Psoas muscle (tissue), 7 donors: ENCODE measurements at regions not wholly inside any gene's neighbourhood (a gene's known extent, or its start where the extent isn't known, plus 50 kb on each side); places are given as distances from the start of the nearest gene placed in this dataset.

Experiments used
- ATAC-seq, 4 donors: fragments of 200-7000 bp; cut with Tn5 transposase; one replicate each; pipeline ENCODE4 v1.9.1; 2020; ENCODE audit warnings: moderate library complexity in 3 of 4, mild to moderate bottlenecking in 2 of 4
- DNase-seq, 2 donors: peaks; one replicate each; pipeline ENCODE4 v3.0.0-alpha.2; 2020
- H3K27ac ChIP-seq: fragments of 200-600 bp; one replicate; pipeline ENCODE4 v1.8.0; 2022
- H3K27me3 ChIP-seq, 3 donors: fragments of 200-600 bp in 1 of 3; one replicate each; pipeline versions ENCODE4 v1.6.1 to v1.8.0; 2013 to 2022; ENCODE audit warnings: low read length in 2 of 3, mild to moderate bottlenecking in 2 of 3, moderate library complexity in 1 of 3; ENCODE audit not compliant: insufficient read depth in 3 of 3
- H3K36me3 ChIP-seq, 2 donors: fragments of 200-600 bp in 1 of 2; one replicate each; pipeline versions ENCODE4 v1.6.1 to v1.8.0; 2013 to 2022; ENCODE audit warnings: low read depth in 1 of 2, mild to moderate bottlenecking in 1 of 2, moderate library complexity in 1 of 2; ENCODE audit not compliant: insufficient read depth in 1 of 2
- H3K4me1 ChIP-seq: fragments of 200-600 bp; one replicate; pipeline ENCODE4 v1.8.0; 2022
- H3K4me3 ChIP-seq: fragments of 200-600 bp; one replicate; pipeline ENCODE4 v1.8.0; 2022; ENCODE audit warnings: mild to moderate bottlenecking
- H3K9me3 ChIP-seq: fragments of 200-600 bp; one replicate; pipeline ENCODE4 v1.8.0; 2022
- WGBS, 3 donors: extraction: QIAGEN DNeasy Blood & Tissue Kit; methylation state at CpG; one replicate each; pipeline versions ENCODE4 v1.1.6 to v1.1.7; 2013; 5-methylcytosine and 5-hydroxymethylcytosine counted together
- intact Hi-C, 2 donors: fragments of 100-400 bp; cut with DNase I; formaldehyde crosslinking; loops; one replicate each; pipeline versions ENCODE4 v1.11.0 to v1.14.2; 2022
- TF ChIP-seq, protein P1 (sequence below): fragments of 200-600 bp; IDR thresholded peaks from one replicate; pipeline ENCODE4 v1.8.0; 2022; ENCODE audit warnings: antibody characterized with exemption
- donor health status: healthy with polysubstance abuse.
- donor health status: DM: no; HTN: no; CAD: no; lungs with moderate emphysema.
- donor health status: Bipolar disorder and iron deficiency.
- donor health status: healthy.
- donor health status: DM: yes; HTN: yes; CAD: no.
- donor health status: DM: no; HTN: no; CAD: no.
- donor health status: DM: yes; HTN: yes; CAD: no.

DNA sequence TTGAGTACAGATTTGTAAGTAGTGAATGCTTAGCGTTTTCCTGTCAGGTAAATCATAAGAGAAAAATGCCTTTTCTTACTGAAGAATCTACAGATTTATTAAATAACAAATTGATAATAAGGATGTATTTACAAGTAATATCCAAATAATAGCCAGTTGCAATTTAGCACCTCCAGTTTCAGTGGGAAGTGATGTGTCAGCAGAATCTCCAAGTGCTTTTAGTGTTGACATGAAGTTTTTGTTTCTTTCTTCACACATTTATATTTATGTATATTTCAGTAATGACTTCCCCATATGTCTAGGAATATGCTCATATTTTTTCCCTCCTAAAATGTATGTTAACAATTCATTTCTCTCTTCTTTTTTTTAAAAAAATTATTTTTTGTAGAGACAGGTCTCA lies 229.9 kb upstream of the GRIN3A start:
- no peak for ATAC-seq
- H3K9me3 ChIP-seq: no peaks in the 10 kb centered on the region
- H3K36me3 ChIP-seq: no peaks in the 10 kb centered on the region
- H3K4me3 ChIP-seq: no peak overlapping the region
- TF ChIP-seq, protein P1, sequence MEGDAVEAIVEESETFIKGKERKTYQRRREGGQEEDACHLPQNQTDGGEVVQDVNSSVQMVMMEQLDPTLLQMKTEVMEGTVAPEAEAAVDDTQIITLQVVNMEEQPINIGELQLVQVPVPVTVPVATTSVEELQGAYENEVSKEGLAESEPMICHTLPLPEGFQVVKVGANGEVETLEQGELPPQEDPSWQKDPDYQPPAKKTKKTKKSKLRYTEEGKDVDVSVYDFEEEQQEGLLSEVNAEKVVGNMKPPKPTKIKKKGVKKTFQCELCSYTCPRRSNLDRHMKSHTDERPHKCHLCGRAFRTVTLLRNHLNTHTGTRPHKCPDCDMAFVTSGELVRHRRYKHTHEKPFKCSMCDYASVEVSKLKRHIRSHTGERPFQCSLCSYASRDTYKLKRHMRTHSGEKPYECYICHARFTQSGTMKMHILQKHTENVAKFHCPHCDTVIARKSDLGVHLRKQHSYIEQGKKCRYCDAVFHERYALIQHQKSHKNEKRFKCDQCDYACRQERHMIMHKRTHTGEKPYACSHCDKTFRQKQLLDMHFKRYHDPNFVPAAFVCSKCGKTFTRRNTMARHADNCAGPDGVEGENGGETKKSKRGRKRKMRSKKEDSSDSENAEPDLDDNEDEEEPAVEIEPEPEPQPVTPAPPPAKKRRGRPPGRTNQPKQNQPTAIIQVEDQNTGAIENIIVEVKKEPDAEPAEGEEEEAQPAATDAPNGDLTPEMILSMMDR: no peak
- no peaks in the 10 kb centered on the region for H3K4me1 ChIP-seq
- DNase-seq: no peak
- no peaks in the 10 kb centered on the region for H3K27me3 ChIP-seq
- H3K27ac ChIP-seq: no peak overlapping the region
- WGBS, 3 donors: 93 to 98% (median 96%) methylated on average over 1 of the region's 1 CpG
- intact Hi-C loops: no loop called here

DNA sequence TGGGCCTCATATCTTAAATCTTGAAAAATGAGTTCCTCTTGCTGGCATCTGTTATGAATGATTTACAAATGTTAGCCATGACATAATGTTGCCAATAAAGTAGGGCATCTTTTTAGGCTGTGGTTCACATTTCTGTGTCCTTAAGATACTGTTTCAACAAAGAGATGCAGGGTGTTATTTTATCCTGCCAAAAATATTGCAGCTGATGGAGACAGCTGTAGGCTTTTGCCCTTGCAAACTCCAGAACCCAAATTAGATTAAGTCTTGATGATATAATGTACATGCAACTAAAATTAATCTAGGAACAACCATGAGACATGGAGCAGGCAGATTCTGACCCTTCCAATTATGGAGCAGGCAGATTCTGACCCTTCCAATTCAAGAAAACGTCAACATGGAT lies 228.2 kb upstream of the GRIN3A start:
- TF ChIP-seq, protein P1: no peak
- Histone ChIP-seq H3K4me1 (no peaks in the 10 kb centered on the region), H3K27ac (no peak overlapping the region), H3K4me3 (no peak overlapping the region), H3K9me3 (no peaks in the 10 kb centered on the region), H3K36me3 (no peaks in the 10 kb centered on the region), H3K27me3 (no peaks in the 10 kb centered on the region)
- 12 to 29% (median 23%) methylated on average over 1 of the region's 1 CpG for WGBS, 3 donors
- ATAC-seq (no peak), DNase-seq (no peak)
- intact Hi-C loops: loop anchor here in 1 of 2 donors (1.0 kb wide), 1 partner anchor 14 kb away; no protein-coding TSS in a partner anchor

DNA sequence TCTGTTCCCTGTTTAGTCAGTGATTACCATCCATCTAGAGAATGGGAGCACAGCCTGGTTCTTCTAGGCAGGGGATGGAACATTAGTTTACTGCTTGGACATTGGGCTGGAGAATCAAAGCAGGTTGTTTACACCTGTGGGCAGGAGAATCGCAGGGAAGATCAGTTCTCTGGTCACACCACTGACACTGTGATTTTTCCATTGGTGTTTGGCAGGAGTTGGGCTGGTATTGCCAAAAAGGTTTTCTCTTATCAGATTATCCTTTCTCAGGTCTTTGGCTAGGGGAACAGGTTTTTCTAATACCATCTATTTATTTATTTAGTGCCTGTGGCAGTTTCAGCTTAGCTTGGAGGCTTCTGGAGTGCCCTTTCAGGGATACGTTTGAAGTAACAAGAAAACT lies 219.3 kb upstream of the GRIN3A start:
- ATAC-seq: no peak
- H3K27me3 ChIP-seq: no peaks in the 10 kb centered on the region
- intact Hi-C loops: no loop called here

DNA sequence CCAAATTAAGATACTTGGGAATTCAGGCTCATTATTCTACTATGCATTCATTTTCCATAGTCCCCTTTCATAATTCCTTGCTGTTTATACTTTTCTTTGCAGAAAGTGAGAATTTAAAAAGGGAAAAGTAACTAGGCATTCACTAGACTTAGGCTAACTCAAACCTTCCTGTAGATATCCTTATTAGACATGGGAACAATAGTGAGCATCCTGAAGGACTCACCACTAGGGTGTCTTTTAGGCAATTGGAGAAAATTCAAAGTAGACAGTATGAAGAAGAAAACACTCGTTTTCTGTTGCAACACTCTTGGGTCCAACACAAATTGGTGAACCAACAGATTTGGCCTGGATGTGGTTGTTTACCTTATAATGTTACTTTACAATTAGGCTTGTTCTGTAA lies 213.2 kb upstream of the GRIN3A start:
- DNase-seq: no peak
- no peak overlapping the region for H3K27ac ChIP-seq
- H3K4me3 ChIP-seq: no peak overlapping the region
- H3K27me3 ChIP-seq: no peaks in the 10 kb centered on the region
- H3K4me1 ChIP-seq: no peaks in the 10 kb centered on the region
- ATAC-seq: no peak
- H3K36me3 ChIP-seq: no peaks in the 10 kb centered on the region
- intact Hi-C loops: loop anchor here in 1 of 2 donors (5.0 kb wide), 1 partner anchor 51 kb away; no protein-coding TSS in a partner anchor
- no peaks in the 10 kb centered on the region for H3K9me3 ChIP-seq
- TF ChIP-seq, protein P1: no peak
- 36 to 75% (median 71%) methylated on average over 1 of the region's 1 CpG for WGBS, 3 donors

More for the DNA sequence above, 219.3 kb upstream of the GRIN3A start:
- TF ChIP-seq, protein P1: no peak
- WGBS, 3 donors: 78 to 87% (median 80%) methylated on average over 2 of the region's 2 CpGs
- Histone ChIP-seq H3K4me1 (no peaks in the 10 kb centered on the region), H3K27ac (no peak overlapping the region), H3K4me3 (no peak overlapping the region), H3K9me3 (no peaks in the 10 kb centered on the region), H3K36me3 (no peaks in the 10 kb centered on the region)
- DNase-seq: no peak

DNA sequence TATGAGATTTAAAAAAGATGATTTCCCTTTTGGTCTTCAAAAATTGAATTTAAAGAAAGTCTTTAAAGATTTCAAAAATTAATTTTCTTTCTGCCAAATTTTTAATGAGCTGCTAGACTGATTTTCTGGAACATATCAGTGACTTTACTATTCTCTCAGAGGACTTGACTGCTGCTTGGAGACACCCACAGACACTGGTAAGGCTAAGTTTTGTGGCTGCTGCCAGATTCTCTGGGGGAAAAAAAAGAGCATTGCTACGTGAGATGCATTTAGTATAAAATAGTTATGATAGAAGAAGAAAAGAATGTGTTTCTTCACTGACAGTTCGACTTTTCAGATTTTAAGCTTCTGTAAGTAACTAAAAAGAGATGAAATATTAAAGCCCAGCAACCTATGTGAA lies 193.3 kb upstream of the GRIN3A start:
- 42 to 53% (median 52%) methylated on average over 2 of the region's 2 CpGs for WGBS, 3 donors
- intact Hi-C loops: no loop called here
- no peak overlapping the region for H3K4me3 ChIP-seq

More for the DNA sequence above, 193.3 kb upstream of the GRIN3A start:
- Histone ChIP-seq H3K36me3 (no peaks in the 10 kb centered on the region), H3K4me1 (no peaks in the 10 kb centered on the region), H3K27me3 (no peaks in the 10 kb centered on the region), H3K27ac (no peak overlapping the region), H3K9me3 (no peaks in the 10 kb centered on the region)
- no peak for ATAC-seq
- DNase-seq: no peak
- TF ChIP-seq, protein P1: no peak
